HL-60/S4 treated with phorbol 12-myristate 13-acetate at 8.2 ng/mL for 4 days and 3 days (cell line): ENCODE measurements at regions not wholly inside any gene's neighbourhood (a gene's known extent, or its start where the extent isn't known, plus 50 kb on each side); places are given as distances from the start of the nearest gene placed in this dataset.
"Not testable (repeated sequence)": the region's sequence is repeated elsewhere in the genome, so short reads cannot be mapped to it uniquely, and the experiment has no call there.

ENCODE experiments used
- in situ Hi-C: fragments of 300-500 bp; cut with MboI; formaldehyde crosslinking; loops from 2 replicates; pipeline ENCODE4 v1.15.0; 2022; ENCODE audit warnings: low sequenced_read_pairs

DNA sequence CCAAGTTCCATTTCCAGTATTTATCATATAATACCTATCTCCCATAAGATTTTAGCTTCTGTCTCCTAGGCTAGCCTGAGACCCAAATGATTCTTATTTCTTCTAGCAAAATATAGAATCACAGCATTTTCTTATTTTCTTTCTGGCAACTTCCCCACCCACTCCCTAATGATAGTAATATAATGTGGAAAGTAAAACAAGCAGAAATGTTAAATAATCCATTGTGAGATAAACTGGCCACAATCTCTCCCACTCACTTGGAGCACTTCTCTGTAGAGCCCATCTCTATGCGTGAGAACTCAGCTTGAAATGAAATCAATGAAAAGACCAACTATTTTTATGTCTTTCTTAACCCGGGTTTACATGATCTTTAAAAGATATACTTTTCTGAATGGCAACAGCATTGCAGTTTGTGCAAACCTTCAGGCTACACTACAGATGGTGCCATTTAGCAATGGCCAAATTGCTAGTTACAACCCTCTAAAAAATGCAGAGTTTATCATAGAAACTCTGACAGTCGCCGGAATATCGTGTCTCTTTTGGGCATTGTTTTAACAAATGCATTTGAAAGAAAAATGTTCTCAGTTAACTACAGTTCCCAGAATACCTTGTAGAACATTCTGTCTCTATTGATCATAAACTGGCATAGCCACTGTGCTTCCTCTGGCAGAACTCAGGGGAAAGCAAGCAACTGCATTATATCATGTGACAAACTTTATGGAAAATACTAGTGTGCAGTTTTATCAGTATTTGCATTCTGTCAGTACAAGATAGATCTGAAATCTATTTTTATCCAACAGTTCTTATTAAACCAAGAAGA lies 1407.4 kb upstream of the ZEB2 start:
- in situ Hi-C loops = no loop called here

DNA sequence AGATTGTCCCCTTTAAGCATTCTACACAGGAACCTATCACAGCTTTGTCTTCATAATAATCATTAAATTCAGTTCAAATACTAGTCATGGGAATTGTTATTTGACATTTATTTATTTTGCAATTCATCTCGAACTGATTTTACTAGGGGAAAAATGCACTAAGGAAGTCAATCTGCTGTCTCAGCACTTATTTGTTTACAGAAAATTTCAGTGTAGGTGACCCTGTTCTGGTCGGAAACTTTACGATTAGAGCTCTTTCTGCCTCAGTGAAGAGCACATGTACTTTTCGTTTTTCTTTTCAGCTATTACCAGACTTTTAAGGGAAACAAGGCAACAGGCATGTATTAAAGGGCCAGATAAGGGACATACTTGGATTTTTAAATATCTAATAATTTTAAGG lies 1405.7 kb upstream of the ZEB2 start:
- in situ Hi-C loops = no loop called here

DNA sequence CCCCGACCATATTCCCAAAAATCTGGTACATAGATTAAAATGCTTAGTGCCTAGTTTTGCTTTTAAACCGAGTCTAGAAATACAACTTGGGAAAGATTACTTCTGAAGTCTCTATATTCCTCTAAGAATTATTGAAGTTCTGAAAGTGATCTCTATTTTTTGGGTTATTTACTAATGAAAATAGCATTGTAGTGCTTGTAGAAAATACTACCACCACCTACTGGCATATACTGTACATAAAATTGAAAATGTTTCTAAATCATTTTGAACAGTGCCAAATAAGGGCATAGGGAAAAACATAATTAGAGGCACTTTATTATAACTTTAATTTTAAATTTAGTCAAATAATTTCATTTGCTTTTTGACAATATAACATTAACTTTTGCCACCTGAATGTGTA lies 1399.6 kb upstream of the ZEB2 start:
- in situ Hi-C loops = no loop called here

DNA sequence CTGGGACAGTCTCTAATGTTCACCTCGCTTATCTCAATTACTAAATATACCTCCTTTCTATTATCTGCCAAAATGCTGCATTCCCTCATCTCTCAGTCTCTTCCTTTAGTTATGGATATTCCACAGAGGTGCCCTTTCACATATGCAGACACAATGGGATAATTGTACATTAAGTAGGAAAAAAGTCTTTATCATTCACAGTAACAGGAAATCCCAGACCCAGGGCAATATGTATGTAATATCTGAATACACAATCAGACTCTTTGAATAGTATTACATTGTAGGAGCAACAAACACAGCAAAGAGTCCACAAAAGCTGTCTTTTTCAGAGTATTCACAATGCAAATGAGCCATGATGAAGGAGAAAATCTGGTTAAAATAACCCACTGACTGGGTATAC lies 1399.0 kb upstream of the ZEB2 start:
- in situ Hi-C loops = no loop called here

DNA sequence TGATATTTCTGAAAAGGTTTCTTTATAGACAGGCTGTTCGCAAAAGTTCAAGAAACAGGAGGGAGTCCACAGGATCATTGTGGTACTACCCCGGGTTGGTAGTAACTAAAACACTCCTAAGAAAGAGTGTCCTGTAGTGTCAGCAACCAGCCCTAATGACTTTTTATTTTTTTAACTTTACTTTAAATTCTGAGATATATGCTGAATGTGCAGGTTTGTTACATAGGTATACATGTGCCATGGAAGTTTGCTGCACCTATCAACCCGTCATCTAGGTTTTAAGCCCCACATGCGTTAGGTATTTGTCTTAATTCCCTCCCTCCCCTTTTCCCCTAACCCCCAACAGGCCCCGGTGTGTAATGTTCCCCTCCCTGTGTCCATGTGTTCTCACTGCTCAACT lies 1396.9 kb upstream of the ZEB2 start:
- in situ Hi-C loops = no loop called here

DNA sequence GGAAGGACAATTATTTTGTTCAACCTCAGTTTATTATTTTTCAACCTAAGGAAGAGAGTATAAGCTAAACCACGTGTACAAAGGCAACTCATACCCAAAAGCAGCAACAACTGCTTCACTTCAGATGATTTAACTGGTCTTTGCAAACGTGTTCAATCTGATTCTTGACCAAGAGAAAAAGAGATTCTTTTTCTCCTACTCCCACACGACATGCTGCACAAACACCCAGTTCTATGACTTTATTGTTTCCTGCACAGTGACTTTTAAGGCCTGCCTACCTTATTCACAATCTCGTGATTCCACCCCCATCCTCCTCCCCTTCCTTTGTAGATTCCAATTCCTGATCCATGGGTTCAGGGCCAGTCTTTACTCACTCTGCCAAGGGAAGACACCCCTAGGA lies 1394.8 kb upstream of the ZEB2 start:
- in situ Hi-C loops = no loop called here

DNA sequence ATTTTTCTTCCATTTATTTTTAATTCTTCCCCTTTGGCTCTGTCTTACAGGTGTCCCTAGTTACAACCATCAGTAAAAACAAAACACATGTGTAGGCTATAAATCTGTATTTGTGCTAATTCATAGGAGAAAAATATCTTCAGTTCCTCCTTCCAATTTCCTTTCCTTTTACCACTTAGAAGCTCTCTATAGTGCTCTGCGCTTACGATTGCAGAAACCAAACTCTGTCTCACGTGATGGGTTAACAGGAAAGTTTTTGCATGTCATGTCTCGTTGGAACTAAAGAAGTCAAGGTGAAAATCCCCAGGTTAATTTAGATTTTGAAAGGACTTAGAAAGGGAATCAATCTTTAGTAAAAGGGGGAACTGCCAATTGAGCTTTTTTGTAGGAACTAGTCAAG lies 1390.5 kb upstream of the ZEB2 start:
- in situ Hi-C loops = no loop called here

DNA sequence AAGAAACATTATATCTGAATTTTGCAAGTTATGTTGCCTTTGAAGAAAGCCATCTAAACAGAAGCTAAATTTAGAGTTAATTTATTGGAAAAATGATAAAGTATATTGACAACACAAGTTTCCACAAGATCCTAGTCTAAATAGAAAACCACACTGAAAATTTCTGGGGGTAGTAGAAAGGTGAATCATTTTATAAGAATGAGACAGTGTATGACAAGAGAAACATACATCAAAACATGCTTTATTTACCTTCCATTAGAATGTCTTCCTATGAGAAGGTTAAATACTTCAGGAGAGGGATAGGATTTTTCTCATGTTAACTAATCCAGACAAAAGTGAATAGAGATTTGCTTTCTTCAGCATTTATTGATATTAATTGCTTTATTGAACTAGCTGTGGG lies 1389.8 kb upstream of the ZEB2 start:
- in situ Hi-C loops = no loop called here

DNA sequence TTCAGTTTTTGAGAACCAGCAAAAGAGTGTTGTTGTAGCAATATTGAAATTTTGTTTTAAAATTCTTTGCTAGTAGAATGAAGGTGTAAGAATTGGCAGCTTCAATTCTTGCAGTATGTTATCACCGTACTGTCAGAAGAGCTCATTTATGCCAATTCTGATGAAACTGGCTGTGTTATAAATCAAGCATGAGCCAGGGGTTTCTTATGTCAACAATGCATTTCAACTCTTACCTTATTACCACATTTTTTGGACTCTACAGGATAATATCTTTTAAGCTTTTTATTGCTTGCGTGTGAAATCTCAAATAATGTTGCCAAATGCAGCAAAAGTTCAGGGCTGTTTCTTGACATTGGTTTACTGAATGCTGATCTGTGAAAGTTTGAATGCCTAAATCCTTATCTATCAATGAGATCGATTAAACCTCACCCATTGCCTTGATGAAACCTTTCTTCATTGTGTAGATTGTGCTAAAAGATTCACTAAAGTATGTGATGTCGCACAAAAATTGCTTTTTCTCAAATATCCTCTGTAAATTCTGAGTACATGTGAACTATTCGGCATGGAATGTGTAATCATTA lies 1389.3 kb upstream of the ZEB2 start:
- in situ Hi-C loops = no loop called here

DNA sequence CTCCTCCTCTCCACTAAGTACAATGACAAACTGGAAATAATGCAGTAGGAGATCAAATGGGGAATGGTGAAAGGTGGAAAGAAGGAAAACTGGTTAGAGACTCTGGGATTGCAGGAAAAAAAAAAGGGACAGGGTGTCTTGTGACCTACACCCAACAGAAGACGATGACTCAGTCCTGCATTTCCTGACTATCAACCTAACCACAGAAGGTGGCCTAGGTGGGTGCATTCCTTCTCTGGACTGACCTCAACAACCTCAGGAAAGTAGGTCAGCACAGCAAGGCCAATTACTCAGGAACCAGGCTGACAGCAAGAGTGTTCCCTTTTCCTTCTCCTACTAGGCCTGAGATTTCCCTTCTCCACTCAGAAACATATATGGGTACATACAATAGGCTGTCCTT lies 1386.4 kb upstream of the ZEB2 start:
- in situ Hi-C loops = no loop called here

DNA sequence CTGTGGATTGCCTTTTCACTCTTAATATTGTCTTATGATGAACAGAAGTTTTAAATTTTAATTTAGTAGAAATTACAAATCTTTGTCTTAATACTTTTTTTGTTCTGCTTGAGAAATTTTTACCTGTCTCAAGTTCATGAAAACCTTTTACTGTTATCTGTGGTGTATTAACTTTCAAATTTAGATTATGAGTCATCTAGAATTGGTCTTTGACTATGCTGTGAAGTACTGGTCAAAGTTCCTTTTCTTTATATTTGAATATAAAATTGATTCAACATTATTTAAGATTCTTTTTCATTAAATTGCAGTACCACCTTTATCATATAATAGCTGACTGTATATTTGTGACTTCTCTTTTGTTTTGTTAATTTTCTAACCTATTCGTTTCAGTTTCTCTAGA lies 1385.5 kb upstream of the ZEB2 start:
- in situ Hi-C loops = no loop called here

DNA sequence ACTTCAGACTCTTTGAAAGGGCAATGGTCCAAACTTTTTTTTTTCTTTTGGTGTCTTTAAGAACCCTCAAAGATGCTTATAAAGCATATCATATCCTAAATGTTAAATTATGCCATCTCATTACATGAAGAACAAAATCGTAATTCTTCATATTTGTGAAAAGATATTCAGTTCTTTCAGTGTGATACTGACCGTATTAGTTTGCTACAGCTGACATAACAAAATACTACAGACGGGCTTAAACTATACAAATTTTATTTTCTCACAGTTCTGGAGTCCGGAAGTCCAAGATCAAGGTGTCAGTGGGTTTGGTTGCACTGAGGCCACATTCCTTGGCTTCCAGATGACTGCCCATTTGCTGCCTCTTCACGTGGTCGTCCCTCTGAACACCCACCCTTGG lies 1377.2 kb upstream of the ZEB2 start:
- in situ Hi-C loops = no loop called here

DNA sequence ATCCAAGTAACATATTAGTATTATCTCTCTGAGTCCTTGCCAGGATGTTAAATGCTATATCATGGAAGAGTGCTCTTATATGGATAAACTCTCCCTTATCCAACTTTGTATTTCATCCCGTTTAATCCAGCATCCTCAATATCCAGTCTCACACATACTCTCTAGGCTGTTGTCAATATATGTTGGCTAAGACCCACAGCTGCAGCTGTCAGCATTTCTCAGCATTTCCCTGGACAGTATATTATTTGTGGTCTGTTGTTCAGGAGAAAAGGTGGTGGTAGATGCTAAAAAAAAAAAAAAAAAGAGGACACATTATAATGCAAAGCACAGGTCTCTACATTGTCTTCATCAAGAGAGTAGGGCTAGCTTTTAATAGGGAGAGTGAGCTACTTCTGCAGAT lies 1368.0 kb upstream of the ZEB2 start:
- in situ Hi-C loops = no loop called here

DNA sequence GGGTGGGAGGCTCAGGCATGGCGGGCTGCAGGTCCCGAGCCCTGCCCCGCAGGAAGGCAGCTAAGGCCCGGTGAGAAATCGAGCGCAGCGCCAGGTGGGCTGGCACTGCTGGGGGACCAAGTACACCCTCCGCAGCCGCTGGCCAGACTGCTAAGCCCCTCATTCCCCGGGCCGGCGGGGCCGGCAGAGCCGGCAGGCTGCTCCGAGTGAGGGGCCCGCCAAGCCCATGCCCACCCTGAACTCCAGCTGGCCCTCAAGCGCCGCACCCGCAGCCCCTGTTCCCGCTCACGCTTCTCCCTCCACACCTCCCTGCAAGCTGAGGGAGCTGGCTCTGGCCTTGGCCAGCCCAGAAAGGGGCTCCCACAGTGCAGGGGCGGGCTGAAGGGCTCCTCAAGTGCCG lies 1361.1 kb upstream of the ZEB2 start:
- in situ Hi-C loops = not testable (repeated sequence)

DNA sequence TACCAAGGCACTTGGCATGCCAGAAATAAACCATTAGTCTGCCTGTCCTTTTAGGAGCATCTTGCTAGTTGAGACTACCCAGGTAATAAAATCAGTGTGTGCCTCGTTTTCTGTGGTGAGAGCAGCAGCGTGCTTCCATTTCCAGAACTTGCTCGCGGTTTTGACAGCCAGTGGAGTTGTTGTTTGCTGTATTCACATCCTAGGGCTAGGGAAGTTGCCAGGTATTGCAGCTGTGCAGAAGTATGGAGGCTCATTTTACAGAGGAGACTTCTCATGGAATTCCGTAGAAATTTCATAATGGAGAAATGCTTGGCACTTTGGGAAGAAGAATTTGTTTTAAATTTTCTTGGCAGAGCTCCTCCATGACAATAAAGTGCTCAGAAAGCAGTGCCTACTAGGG lies 1355.1 kb upstream of the ZEB2 start:
- in situ Hi-C loops = no loop called here

DNA sequence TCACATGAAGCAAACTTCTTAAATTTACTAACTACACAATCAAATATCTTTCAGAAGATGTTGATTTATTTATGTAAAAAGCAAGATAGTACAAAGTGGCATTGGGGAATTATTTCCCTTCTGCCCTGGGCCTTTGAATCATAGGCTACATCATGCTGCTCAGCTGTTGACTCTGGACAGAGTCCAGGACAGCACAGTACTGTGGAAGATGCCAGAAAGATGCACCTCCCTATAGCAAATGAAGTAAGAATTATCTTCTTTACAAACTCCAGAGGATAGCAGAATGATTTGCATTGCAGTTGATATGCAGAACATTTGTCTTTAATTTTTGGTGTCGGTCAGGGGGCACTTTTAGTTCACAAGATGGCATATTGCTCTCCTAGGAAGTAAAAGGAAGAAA lies 1354.5 kb upstream of the ZEB2 start:
- in situ Hi-C loops = no loop called here

DNA sequence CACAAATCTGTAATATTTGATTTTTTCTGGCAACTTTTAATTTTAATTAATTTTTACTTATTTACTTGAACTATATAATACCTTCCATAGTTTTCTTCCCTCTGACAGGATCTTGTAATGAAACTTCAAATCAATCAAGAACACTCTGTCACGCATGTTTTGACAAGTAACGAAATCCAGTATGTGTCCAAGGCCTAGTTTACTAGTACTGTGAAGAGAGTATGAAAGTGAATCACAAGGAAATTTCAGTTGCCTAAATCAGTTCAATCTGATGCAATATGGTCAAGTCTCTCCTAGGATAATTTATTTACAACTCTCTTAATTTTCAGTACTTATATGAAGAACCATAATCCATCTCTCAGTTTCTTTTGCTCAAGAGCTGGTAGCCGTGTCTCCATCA lies 1344.6 kb upstream of the ZEB2 start:
- in situ Hi-C loops = no loop called here

DNA sequence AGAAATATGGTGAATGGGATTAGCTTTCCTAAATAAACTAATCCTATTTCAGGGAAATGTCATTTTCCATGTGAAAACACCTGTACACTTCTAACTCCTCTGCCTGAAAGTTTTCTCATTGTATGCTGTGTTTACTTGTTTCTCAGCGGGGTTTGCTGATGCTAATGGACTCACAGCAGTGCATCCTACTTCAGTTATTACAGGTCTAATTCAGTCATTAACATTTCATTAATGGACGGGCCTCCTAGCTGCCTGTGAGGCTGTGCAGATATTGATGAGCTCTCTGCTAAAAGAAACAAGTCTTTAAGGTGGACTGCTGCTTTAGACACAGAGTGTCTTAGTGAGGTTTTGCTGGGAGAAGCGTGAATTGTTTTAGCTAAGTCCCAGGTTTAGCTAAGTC lies 1342.0 kb upstream of the ZEB2 start:
- in situ Hi-C loops = no loop called here

DNA sequence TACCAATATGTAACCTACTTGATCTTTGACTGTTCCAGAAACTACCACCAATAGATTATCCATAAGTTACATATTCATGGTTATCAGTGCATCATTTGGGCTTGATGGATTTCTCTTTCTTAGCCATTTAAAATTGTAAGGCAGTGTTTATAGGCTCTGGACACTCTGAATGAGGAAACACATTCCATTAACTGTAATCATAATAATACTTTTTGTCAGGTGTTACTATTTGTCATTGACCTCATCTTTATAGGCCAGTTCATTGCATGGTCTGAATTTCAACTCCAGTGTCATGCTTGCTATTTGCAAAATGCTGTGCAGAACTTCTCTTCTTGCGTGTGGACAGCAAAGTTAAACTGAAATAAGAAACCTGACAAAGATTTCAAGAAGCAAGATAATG lies 1340.2 kb upstream of the ZEB2 start:
- in situ Hi-C loops = no loop called here

DNA sequence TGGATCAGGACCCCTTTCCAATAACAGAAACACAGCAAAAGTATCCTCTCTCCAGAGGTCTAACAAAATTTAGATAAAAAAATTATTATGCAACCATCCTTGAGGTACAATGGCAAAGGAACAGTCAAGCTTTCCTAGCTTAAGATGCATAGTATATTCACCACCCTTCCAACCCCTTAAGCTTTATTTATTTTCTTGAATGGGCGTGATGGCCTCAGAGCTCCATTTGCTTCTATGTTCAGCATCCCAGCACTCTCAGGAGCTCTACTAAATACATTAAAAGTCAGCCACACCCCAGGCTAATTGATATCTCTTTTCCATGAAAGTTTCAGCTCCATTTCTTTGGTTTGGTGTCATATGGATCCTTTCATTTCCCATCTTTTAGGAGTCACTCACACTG lies 1335.2 kb upstream of the ZEB2 start:
- in situ Hi-C loops = no loop called here

DNA sequence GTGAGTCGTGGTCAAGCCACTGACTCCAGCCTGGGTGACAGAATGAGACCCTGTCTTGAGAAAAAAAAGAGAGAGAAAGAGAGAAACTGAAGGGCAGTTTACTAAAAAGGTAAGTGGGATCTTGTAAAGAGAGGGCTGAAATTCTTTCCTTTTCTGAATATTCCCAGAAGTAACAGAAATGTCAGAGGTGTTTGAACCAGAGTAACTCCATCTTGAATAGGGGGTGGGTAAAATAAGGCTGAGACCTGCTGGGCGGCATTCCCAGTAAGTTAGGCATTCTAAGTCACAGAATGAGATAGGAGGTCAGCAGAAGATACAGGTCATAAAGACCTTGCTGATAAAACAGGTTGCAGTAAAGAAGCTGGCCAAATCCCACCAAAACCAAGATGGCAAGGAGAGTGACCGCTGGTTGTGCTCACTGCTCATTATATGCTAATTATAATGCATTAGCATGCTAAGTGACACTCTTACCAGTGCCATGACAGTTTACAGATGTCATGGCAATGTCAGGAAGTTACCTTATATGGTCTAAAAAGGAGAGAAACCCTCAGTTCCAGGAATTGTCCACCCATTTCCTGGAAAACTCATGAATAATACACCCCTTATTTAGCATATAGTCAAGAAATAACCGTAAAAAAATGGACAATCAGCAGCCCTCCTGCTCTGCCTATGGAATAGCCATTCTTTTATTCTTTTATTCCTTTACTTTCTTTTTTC lies 1334.3 kb upstream of the ZEB2 start:
- in situ Hi-C loops = no loop called here

DNA sequence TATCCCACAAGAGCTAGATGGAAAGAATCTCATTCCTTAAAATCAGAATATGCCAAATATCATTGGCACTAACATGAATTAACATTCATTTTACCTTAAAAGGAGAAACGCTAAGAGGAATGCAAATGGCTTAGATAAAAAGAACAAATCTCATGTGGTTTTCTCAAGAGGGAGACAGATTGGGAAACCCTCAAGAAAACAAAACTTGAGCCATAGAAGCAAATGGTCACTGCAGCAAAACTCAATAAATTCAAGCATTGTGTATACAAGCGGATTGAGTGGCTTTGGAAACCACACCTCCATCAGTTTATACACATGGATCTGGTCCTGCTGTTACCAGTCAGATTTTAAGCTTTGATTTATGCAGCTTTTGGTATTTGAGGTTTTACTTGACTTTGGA lies 1331.8 kb upstream of the ZEB2 start:
- in situ Hi-C loops = no loop called here
